ENCODE measurements at regions not wholly inside any gene's neighbourhood (a gene's known extent, or its start where the extent isn't known, plus 50 kb on each side); places are given as distances from the start of the nearest gene placed in this dataset.

- no peak for DNase-seq
Measured at GRCh38 chr2:144847347-144848080, 327.6 kb upstream of the ZEB2 start.

- no peak for DNase-seq
Measured at GRCh38 chr2:144836635-144837350, 316.9 kb upstream of the ZEB2 start.

DNA sequence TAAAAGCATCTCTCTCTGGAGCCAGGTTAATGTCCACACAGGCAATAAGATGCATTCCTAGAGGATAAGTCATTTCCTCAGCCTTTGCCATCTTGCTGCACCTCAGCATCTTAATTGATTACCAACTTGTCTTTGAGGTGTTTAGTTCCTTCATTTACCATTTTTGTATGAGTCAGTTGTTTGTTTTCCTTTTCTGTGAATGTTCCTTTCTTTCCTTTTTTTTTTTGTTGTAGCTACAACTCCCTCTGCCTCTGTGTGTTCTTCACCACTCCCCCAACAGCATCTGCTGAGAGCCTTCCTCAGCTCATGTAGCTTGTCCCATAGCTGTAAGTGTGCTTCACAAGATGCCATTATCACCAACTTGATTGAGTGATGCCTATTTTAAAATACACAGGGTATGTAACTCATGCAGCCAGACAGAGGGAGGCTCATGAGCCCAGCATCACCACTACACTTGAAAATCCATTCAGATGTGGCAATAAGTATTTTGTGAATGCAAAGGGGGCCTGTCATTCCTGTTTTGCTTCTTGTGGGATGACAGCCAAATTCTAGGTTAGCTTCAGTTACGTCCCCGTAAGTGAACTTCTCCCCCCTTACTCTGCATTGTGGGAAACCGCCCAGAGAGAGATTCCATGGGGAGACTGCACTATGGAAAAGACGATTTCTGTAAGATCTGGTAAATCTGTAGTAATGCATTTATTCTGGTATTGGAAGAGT lies 315.9 kb upstream of the ZEB2 start:
- DNase-seq, result no peak

DNA sequence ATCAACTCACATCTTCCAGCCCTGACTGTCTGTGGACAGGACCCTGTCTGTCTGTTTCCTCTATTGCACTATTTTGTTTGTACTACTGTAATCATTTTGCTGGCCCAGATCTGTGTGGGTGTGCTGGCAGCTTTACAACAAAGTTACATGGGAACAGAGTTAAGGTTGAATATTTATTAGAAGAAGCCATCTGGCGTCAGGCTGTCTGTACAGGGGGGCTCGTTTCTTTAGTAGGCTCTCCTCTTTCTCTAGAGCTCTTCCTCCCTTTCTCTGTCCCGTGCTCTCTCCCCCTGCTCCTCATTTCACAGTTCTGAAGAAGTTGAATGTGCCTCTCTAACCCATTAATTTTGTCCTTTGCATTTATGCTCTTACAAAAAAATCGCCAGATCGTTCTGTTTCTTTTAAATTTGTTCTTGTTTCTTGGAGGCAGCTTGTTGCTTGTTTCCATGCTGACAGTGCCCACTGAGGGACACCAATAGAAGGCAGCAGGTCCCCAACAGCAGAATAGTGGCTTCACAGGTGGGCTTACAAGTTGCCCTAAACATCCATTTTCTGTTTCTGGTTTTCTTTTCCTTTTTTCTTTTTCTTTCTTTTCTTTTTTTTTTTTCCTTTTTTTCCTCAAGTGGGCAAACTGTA lies 315.2 kb upstream of the ZEB2 start:
- DNase-seq, result no peak

DNA sequence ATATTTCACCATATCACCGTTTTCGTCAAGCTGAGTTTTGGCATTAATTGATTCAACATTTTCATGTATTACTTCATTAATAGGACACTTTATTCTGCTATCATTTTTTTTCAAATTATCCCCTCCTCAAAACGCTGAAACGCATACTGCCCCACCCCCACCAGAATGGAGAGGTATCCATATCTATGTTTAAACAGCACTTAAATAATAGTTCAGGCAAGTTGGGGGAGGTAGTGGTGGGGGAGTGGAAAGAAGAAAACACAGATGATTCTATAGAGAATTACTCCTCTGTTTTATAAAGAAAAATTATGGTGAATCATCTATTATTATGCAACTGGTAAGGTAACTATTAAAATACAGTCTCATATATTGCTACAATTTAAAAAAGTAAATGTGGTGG lies 314.4 kb upstream of the ZEB2 start:
- DNase-seq, result no peak

DNA sequence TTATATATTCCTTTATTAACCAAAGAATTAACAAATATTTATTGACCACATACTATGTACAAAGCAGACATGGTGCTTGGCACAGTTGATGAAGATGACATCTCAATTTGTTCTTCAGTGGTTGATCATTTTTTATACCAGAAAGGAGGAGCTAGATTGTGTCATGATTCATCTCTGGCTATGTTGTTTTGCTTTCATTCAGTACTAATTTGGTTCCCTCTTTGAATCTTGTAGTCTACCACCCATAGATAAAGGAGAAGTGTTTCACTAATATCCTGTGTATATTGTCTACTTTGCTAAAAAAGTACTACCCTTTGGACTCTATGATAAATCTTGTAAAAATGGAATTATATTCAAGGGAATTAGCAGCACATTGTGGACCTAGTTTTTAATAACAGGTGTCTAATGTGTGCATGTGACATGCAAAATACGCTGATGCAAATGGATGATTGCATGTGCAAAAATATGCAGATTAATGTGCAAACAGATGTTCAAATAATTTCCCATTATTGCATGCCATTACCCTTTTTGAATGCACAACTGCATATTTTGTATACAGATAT lies 313.2 kb upstream of the ZEB2 start:
- no peak for DNase-seq

GRCh38 chr2:144832048-144832447 lies 312.1 kb upstream of the ZEB2 start:
- no peak for DNase-seq

DNA sequence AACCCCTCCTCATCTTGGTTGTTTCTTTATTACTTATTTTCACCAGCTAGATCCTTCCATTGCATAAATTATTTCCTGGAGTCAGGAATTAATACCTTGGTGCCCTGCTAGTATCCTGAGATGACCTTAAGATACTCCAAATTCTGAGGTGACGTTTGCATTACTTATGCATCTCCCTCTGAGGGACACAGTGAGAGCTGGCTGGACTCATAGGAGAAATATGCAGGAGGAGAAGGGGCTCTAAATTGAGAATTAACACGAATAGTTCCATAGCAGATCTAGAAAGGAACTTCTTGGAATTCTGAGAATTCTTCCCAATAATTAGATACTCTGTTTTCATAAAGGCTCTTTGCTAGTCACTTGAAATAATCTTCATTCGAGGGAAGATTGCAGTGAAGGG lies 310.6 kb upstream of the ZEB2 start:
- no peak for DNase-seq

GRCh38 chr2:144827404-144827803 lies 307.5 kb upstream of the ZEB2 start:
- no peak for DNase-seq

GRCh38 chr2:144826105-144826504 lies 306.2 kb upstream of the ZEB2 start:
- DNase-seq, result no peak

DNA sequence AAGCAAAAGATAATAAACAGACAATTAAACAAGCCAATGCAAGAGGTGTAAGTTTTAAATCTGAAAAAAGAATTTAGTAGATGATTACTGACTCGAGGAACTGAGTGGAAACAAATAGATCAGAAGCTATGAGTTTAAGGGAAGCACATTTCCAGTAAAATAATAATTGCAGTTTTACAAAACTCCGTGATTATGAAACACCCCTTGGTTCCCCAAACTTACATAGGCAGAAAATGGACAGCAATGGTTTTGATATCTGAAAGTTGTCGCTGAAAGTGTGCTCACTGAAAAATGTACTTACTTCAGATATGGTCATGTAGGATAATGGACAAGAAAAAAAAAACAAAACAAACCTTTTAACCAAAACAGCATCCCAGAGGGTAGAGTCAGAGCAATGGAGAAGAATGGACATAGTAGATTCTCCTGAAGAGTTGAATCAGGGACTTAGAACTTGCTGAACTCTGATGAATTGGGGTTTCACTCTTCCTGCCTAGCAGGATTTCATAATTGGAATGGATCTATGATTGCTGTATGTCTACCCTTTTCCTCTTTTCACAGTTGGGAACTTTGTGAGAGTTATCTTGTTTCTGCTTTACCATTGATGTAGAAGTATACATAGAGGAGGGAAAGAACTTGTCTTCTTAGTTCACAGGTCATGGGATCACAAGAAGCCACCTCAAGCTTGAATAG lies 305.6 kb upstream of the ZEB2 start:
- no peak for DNase-seq

DNA sequence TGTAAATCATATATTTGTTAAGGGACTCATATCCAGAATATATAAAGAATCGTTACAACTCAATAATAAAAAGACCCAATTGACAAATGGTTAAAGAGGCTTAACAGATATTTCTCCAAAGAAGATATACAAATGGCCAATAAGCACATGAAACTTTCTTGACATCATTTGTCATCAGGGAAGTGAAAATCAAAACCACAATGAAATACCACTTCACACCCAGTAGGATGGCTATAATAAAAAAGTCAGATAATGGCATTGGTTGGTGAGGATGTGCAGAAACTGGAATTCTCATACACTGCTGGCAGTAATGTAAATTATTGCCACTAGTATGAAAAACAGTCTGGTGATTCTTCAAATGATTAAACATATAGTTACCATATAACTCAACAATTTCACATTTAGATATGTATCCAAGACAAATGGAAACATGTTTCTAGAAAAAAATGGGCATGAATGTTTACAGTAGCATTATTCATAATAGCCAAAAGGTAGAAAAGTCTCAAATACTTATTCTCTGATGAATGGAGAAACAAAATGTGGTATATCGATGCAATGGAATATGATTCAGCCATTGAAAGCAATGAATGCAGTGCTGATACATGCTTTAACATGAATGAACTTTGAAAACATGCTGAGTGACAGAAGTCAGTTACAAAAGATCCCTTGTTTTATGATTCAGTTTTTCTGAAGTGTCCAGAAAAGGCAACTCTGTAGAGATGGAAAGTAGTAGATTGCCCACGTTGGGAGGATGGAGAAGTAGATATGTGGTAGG lies 304.6 kb upstream of the ZEB2 start:
- DNase-seq, result no peak

GRCh38 chr2:144822966-144823365 lies 303.0 kb upstream of the ZEB2 start:
- DNase-seq, result no peak

DNA sequence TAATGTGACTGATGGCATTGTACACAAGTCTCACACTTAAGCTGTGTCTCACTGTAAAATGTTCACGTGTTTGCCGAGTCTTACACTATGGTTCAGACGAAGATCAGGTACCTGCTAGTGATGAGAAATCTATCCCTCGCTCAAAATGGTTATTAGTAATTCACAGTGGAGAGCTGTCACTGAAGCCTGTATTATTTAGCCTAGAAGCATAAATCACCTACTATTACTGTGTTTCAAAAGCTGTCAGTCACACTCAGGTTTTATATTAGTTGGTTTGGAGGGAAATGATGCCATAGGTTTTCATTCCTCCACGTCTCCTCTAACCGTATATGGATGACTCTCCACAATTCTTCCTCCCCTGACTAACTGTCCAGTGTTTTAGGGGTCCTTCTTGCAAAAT lies 292.4 kb upstream of the ZEB2 start:
- DNase-seq, result no peak

- DNase-seq, result no peak
Measured at GRCh38 chr2:144801766-144802165, 281.8 kb upstream of the ZEB2 start.

GRCh38 chr2:144801325-144801724 lies 281.4 kb upstream of the ZEB2 start:
- no peak for DNase-seq

DNA sequence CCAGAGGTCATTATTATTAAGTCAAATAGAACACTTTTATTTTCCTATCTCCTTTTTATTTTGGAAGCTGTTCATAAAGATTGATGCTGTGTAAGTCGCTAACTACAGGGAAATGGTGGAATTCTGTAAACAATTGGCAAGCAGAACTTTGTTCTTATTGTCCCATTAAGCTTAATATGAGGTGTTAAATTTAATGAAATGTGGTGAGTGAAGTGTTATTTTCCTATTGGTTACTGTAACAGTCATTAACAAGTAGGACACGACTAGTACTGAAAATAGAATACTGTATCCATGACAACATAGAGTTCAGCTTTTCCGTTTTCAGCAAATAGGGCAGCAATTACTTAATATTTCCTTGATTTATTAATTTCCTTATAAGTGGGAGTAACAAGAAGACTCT lies 279.1 kb upstream of the ZEB2 start:
- no peak for DNase-seq

DNA sequence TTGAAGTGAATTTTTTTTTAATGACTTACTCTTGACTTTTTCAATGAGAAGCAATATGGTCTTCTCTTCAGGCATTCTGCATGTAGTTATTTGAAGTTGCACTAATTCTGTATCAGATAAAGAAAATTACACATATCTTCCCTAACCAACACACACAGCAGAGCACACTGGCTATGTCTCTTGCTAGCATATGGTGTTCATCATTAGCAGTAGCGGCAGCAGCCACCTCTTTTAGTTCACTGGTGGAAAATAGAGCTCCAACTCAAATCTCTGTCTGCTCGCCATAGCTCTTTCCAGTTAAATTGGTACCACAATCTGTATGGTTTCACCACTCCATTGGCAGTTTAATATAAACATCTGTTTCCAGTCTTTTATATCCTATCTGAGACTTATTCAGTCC lies 278.1 kb upstream of the ZEB2 start:
- DNase-seq, result no peak

- DNase-seq, result no peak
Measured at GRCh38 chr2:144796936-144797335, 277.0 kb upstream of the ZEB2 start.

GRCh38 chr2:144796164-144796563 lies 276.2 kb upstream of the ZEB2 start:
- no peak for DNase-seq

DNA sequence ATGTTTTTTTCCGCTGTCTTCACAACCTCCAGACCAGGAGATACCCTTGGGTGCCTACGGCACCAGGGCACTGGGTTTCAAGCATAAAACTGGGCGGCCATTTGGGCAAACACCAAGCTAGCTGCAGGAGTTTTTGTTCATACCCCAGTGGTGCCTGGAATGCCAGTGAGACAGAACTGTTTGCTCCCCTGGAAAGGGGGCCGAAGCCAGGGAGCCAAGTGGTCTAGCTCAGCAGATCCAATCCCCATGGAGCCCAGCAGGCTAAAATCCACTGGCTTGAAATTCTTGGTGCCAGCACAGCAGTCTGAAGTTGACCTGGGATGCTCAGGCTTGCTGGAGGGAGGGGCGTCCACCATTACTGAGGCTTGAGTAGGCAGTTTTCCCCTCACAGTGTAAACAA lies 265.3 kb upstream of the ZEB2 start:
- no peak for DNase-seq

- no peak for DNase-seq
Measured at GRCh38 chr2:144780983-144781382, 261.1 kb upstream of the ZEB2 start.

All from midbrain (tissue), 1 donor.